ENCODE measurements at regions not wholly inside any gene's neighbourhood (a gene's known extent, or its start where the extent isn't known, plus 50 kb on each side); places are given as distances from the start of the nearest gene placed in this dataset.

GRCh38 chr11:121931748-121932352, 184.2 kb downstream of the BLID start:
- Histone ChIP-seq H4K20me1 (ENCODE audit: insufficient read depth) (no peaks in the 10 kb centered on the region), H3K27ac (no peak overlapping the region), H3K4me2 (no peak overlapping the region), H3K4me3 (no peak overlapping the region), H3K36me3 (ENCODE audit: low read depth) (no peaks in the 10 kb centered on the region), H3K9me2 (ENCODE audit: insufficient read depth) (no peaks in the 10 kb centered on the region), H3K27me3 (ENCODE audit: insufficient read depth, low read depth) (no peaks in the 10 kb centered on the region), H3K79me2 (ENCODE audit: low read depth) (no peaks in the 10 kb centered on the region), H3K9me3 (ENCODE audit: insufficient read depth, low read depth) (no peaks in the 10 kb centered on the region), H3K4me1 (replicated peaks; ENCODE audit: insufficient read depth) (peaks cover 4% of the 10 kb centered on the region; the same call in 1 of the 2 replicates), H2AFZ (no peak overlapping the region), H3F3A (ENCODE audit: insufficient read depth, low read depth) (no peaks in the 10 kb centered on the region)
- no TSS peak for BruUV-seq (replicated peaks)
- no peak for TF ChIP-seq EZH2 (IDR thresholded peaks at IDR 0.05; ENCODE audit: low read depth)
- no peak for TF ChIP-seq CTCF (conservative IDR thresholded peaks at IDR 0.05)
- peak in 1 of 2 experiments; percentile 12 for DNase-seq
- ChIA-PET POLR2A (ENCODE audit: unreplicated experiment) (no interaction called here), CTCF (no interaction called here)
- intact Hi-C loops (cut with micrococcal nuclease; ENCODE audit: unreplicated experiment), result no loop called here

- H3K4me3 ChIP-seq, result no peak overlapping the region
- CTCF ChIA-PET, result no interaction called here
- no TSS peak for BruUV-seq (replicated peaks)
These were observed 184.9 kb downstream of the BLID start for GRCh38 chr11:121931121-121931520.

GRCh38 chr11:121930004-121930965, 185.7 kb downstream of the BLID start:
- intact Hi-C loops (cut with micrococcal nuclease; ENCODE audit: unreplicated experiment), result no loop called here
- no peak overlapping the region for H2AFZ ChIP-seq
- CTCF ChIA-PET, result no interaction called here

More at GRCh38 chr11:121931121-121931520, 184.9 kb downstream of the BLID start:
- TF ChIP-seq CTCF (conservative IDR thresholded peaks at IDR 0.05) (no peak), EZH2 (IDR thresholded peaks at IDR 0.05; ENCODE audit: low read depth) (no peak)
- intact Hi-C loops (cut with micrococcal nuclease; ENCODE audit: unreplicated experiment), result no loop called here
- Histone ChIP-seq H3K79me2 (ENCODE audit: low read depth) (no peaks in the 10 kb centered on the region), H4K20me1 (ENCODE audit: insufficient read depth) (no peaks in the 10 kb centered on the region), H3K4me1 (replicated peaks; ENCODE audit: insufficient read depth) (no peaks in the 10 kb centered on the region), H3K4me2 (no peak overlapping the region), H3K9me3 (ENCODE audit: insufficient read depth, low read depth) (no peaks in the 10 kb centered on the region), H3K27ac (no peak overlapping the region), H3K36me3 (ENCODE audit: low read depth) (no peaks in the 10 kb centered on the region), H3K27me3 (ENCODE audit: insufficient read depth, low read depth) (no peaks in the 10 kb centered on the region), H3F3A (ENCODE audit: insufficient read depth, low read depth) (no peaks in the 10 kb centered on the region), H2AFZ (no peak overlapping the region), H3K9me2 (ENCODE audit: insufficient read depth) (no peaks in the 10 kb centered on the region)
- POLR2A ChIA-PET (ENCODE audit: unreplicated experiment), result no interaction called here
- no peak for DNase-seq

More at GRCh38 chr11:121930004-121930965, 185.7 kb downstream of the BLID start:
- no peak for TF ChIP-seq EZH2 (IDR thresholded peaks at IDR 0.05; ENCODE audit: low read depth)
- no peak for TF ChIP-seq CTCF (conservative IDR thresholded peaks at IDR 0.05)
- Histone ChIP-seq H3K79me2 (ENCODE audit: low read depth) (no peaks in the 10 kb centered on the region), H3K9me2 (ENCODE audit: insufficient read depth) (no peaks in the 10 kb centered on the region), H3K9me3 (ENCODE audit: insufficient read depth, low read depth) (no peaks in the 10 kb centered on the region), H3K4me3 (no peak overlapping the region), H3K4me1 (replicated peaks; ENCODE audit: insufficient read depth) (no peaks in the 10 kb centered on the region), H3K36me3 (ENCODE audit: low read depth) (no peaks in the 10 kb centered on the region), H3K27me3 (ENCODE audit: insufficient read depth, low read depth) (no peaks in the 10 kb centered on the region), H3K4me2 (no peak overlapping the region), H3K27ac (no peak overlapping the region), H4K20me1 (ENCODE audit: insufficient read depth) (no peaks in the 10 kb centered on the region), H3F3A (ENCODE audit: insufficient read depth, low read depth) (no peaks in the 10 kb centered on the region)
- POLR2A ChIA-PET (ENCODE audit: unreplicated experiment), result no interaction called here
- no peak for DNase-seq
- BruUV-seq (replicated peaks), result no TSS peak
